Activated gamma-delta T cell treated with anti-CD3 and anti-CD28 coated beads, Interleukin-2, amount 50 U/mL, for 16 hours (primary cell): ENCODE measurements at regions not wholly inside any gene's neighbourhood (a gene's known extent, or its start where the extent isn't known, plus 50 kb on each side); places are given as distances from the start of the nearest gene placed in this dataset.
"Not testable (repeated sequence)": the region's sequence is repeated elsewhere in the genome, so short reads cannot be mapped to it uniquely, and the experiment has no call there.

ENCODE experiments used
- DNase-seq: peaks from one replicate; pipeline ENCODE4 v3.0.0-alpha.2; 2020; ENCODE audit warnings: low read depth

GRCh38 chr1:147062956-147063355, 109.3 kb downstream of the PRKAB2 start:
- no peak for DNase-seq

GRCh38 chr1:147061880-147062279, 110.4 kb downstream of the PRKAB2 start:
- DNase-seq = not testable (repeated sequence)

GRCh38 chr1:147053269-147053668, 115.1 kb downstream of the NBPF12 start:
- no peak for DNase-seq

- no peak for DNase-seq
Measured at GRCh38 chr1:147052677-147053076, 114.6 kb downstream of the NBPF12 start.

GRCh38 chr1:147052143-147052542, 114.0 kb downstream of the NBPF12 start:
- DNase-seq = no peak

- DNase-seq = no peak
Measured at GRCh38 chr1:147051136-147051535, 113.0 kb downstream of the NBPF12 start.

GRCh38 chr1:147050654-147051053, 112.5 kb downstream of the NBPF12 start:
- no peak for DNase-seq

GRCh38 chr1:147046863-147047394, 108.8 kb downstream of the NBPF12 start:
- not testable (repeated sequence) for DNase-seq

GRCh38 chr1:147046189-147046862, 108.2 kb downstream of the NBPF12 start:
- DNase-seq = no peak
